Glutamatergic neuron (in vitro differentiated cells): ENCODE measurements at regions not wholly inside any gene's neighbourhood (a gene's known extent, or its start where the extent isn't known, plus 50 kb on each side); places are given as distances from the start of the nearest gene placed in this dataset.

Experiments
- DNase-seq: peaks from one replicate; pipeline ENCODE4 v3.0.0; 2022
- H3K27ac Mint-ChIP-seq: one replicate; pipeline ENCODE4 v1.8.0; 2020; ENCODE audit warnings: mild to moderate bottlenecking, mixed read lengths, inconsistent platforms; ENCODE audit not compliant: unreplicated experiment
- H3K27me3 Mint-ChIP-seq: one replicate; pipeline ENCODE4 v1.8.0; 2020; ENCODE audit warnings: mild to moderate bottlenecking, moderate library complexity, mixed read lengths, inconsistent platforms; ENCODE audit not compliant: unreplicated experiment
- H3K36me3 Mint-ChIP-seq: one replicate; pipeline ENCODE4 v1.8.0; 2020; ENCODE audit warnings: mild to moderate bottlenecking, mixed read lengths, inconsistent platforms; ENCODE audit not compliant: unreplicated experiment
- H3K4me1 Mint-ChIP-seq: one replicate; pipeline ENCODE4 v1.8.0; 2020; ENCODE audit warnings: mild to moderate bottlenecking, low read depth, mixed read lengths, inconsistent platforms; ENCODE audit not compliant: unreplicated experiment
- H3K4me3 Mint-ChIP-seq: one replicate; pipeline ENCODE4 v1.8.0; 2020; ENCODE audit warnings: mild to moderate bottlenecking, mixed read lengths, inconsistent platforms; ENCODE audit not compliant: unreplicated experiment
- H3K9me3 Mint-ChIP-seq: one replicate; pipeline ENCODE4 v1.8.0; 2020; ENCODE audit warnings: mild to moderate bottlenecking, moderate library complexity, mixed read lengths, inconsistent platforms; ENCODE audit not compliant: unreplicated experiment
- CTCF ChIP-seq: fragments of 200-600 bp; sonication (generic); IDR thresholded peaks from one replicate; pipeline ENCODE4 v1.5.0; 2021; ENCODE audit not compliant: partially characterized antibody, unreplicated experiment

- peaks cover 3% of the 10 kb centered on the region for H3K36me3 Mint-ChIP-seq
- peak overlapping the region; percentile 28 for H3K4me3 Mint-ChIP-seq
- TF ChIP-seq CTCF = no peak
- peaks cover 6% of the 10 kb centered on the region for H3K9me3 Mint-ChIP-seq
- DNase-seq = no peak
- peaks cover 5% of the 10 kb centered on the region for H3K27me3 Mint-ChIP-seq
- no peak overlapping the region for H3K27ac Mint-ChIP-seq
- H3K4me1 Mint-ChIP-seq = peaks cover 17% of the 10 kb centered on the region
These were observed 245.6 kb upstream of the GSE1 start for GRCh38 chr16:85367485-85367884.

GRCh38 chr16:85369060-85369459, 244.1 kb upstream of the GSE1 start:
- Mint-ChIP-seq H3K4me3 (no peak overlapping the region), H3K27ac (no peak overlapping the region), H3K4me1 (peaks cover 21% of the 10 kb centered on the region), H3K27me3 (peaks cover 9% of the 10 kb centered on the region), H3K9me3 (peaks cover 9% of the 10 kb centered on the region), H3K36me3 (no peaks in the 10 kb centered on the region)
- TF ChIP-seq CTCF = no peak
- DNase-seq = no peak

- peak; percentile 80 for DNase-seq
- Mint-ChIP-seq H3K27me3 (peaks cover 9% of the 10 kb centered on the region), H3K4me3 (no peak overlapping the region), H3K9me3 (peaks cover 11% of the 10 kb centered on the region), H3K36me3 (no peaks in the 10 kb centered on the region), H3K27ac (no peak overlapping the region), H3K4me1 (peaks cover 25% of the 10 kb centered on the region)
- TF ChIP-seq CTCF = peak; percentile 84
These were observed 243.2 kb upstream of the GSE1 start for GRCh38 chr16:85369741-85370528.

- Mint-ChIP-seq H3K27me3 (peaks cover 9% of the 10 kb centered on the region), H3K27ac (no peak overlapping the region), H3K36me3 (no peaks in the 10 kb centered on the region), H3K4me1 (peaks cover 21% of the 10 kb centered on the region), H3K9me3 (peaks cover 11% of the 10 kb centered on the region), H3K4me3 (no peak overlapping the region)
- TF ChIP-seq CTCF = no peak
- no peak for DNase-seq
These were observed 242.6 kb upstream of the GSE1 start for GRCh38 chr16:85370543-85370880.

GRCh38 chr16:85370881-85371651, 242.1 kb upstream of the GSE1 start:
- peaks cover 11% of the 10 kb centered on the region for H3K9me3 Mint-ChIP-seq
- TF ChIP-seq CTCF = no peak
- H3K4me1 Mint-ChIP-seq = peaks cover 21% of the 10 kb centered on the region
- no peak overlapping the region for H3K27ac Mint-ChIP-seq
- peaks cover 10% of the 10 kb centered on the region for H3K27me3 Mint-ChIP-seq
- no peak for DNase-seq
- no peaks in the 10 kb centered on the region for H3K36me3 Mint-ChIP-seq
- no peak overlapping the region for H3K4me3 Mint-ChIP-seq
